ENCODE measurements at regions not wholly inside any gene's neighbourhood (a gene's known extent, or its start where the extent isn't known, plus 50 kb on each side); places are given as distances from the start of the nearest gene placed in this dataset.

GRCh38 chr2:133668547-133668946, 100.3 kb upstream of the NCKAP5 start:
- POLR2A ChIA-PET, result no interaction called here
- no peak for TF ChIP-seq CTCF (IDR thresholded peaks at IDR 0.05; ENCODE audit: control extremely low read depth, extremely low read depth, low read depth, missing control alignments)

GRCh38 chr2:133673305-133673905, 105.1 kb upstream of the NCKAP5 start:
- DNase-seq (ENCODE audit: extremely low spot score), result no peak
- ChIA-PET POLR2A (no interaction called here), CTCF (no interaction called here)
- no peak for TF ChIP-seq CTCF (IDR thresholded peaks at IDR 0.05; ENCODE audit: control extremely low read depth, extremely low read depth, low read depth, missing control alignments)

More at GRCh38 chr2:133668547-133668946, 100.3 kb upstream of the NCKAP5 start:
- CTCF ChIA-PET, result no interaction called here
- no peak for DNase-seq (ENCODE audit: extremely low spot score)

GRCh38 chr2:133674066-133674432, 105.8 kb upstream of the NCKAP5 start:
- ChIA-PET POLR2A (no interaction called here), CTCF (no interaction called here)
- no peak for TF ChIP-seq CTCF (IDR thresholded peaks at IDR 0.05; ENCODE audit: control extremely low read depth, extremely low read depth, low read depth, missing control alignments)
- no peak for DNase-seq (ENCODE audit: extremely low spot score)

- TF ChIP-seq CTCF (IDR thresholded peaks at IDR 0.05; ENCODE audit: control extremely low read depth, extremely low read depth, low read depth, missing control alignments), result no peak
- ChIA-PET CTCF (no interaction called here), POLR2A (no interaction called here)
- no peak for DNase-seq (ENCODE audit: extremely low spot score)
Measured at GRCh38 chr2:133674433-133675331, 106.4 kb upstream of the NCKAP5 start.

GRCh38 chr2:133676392-133677130, 108.3 kb upstream of the NCKAP5 start:
- TF ChIP-seq CTCF (IDR thresholded peaks at IDR 0.05; ENCODE audit: control extremely low read depth, extremely low read depth, low read depth, missing control alignments), result no peak
- CTCF ChIA-PET, result no interaction called here
- POLR2A ChIA-PET, result no interaction called here

GRCh38 chr2:133680343-133681049, 112.2 kb upstream of the NCKAP5 start:
- DNase-seq (ENCODE audit: extremely low spot score), result no peak
- ChIA-PET CTCF (interaction anchor here (0.6 kb wide), 1 partner anchor 100 kb away, joined by 3 read pairs; no protein-coding TSS in a partner anchor), POLR2A (no interaction called here)
- no peak for TF ChIP-seq CTCF (IDR thresholded peaks at IDR 0.05; ENCODE audit: control extremely low read depth, extremely low read depth, low read depth, missing control alignments)

More at GRCh38 chr2:133676392-133677130, 108.3 kb upstream of the NCKAP5 start:
- no peak for DNase-seq (ENCODE audit: extremely low spot score)

All from GM10248 (cell line).